PC-9 (cell line): ENCODE measurements at regions not wholly inside any gene's neighbourhood (a gene's known extent, or its start where the extent isn't known, plus 50 kb on each side); places are given as distances from the start of the nearest gene placed in this dataset.

Experiments
- CTCF ChIP-seq: fragments of 200-600 bp; sonication (generic); conservative IDR thresholded peaks from 2 replicates; pipeline ENCODE4 v1.6.1; 2017; ENCODE audit warnings: mixed run types, antibody characterized with exemption, mild to moderate bottlenecking, moderate library complexity
- EZH2 ChIP-seq: fragments of 200-600 bp; sonication (generic); IDR thresholded peaks from 2 replicates; pipeline ENCODE4 v1.8.0; 2017; ENCODE audit warnings: antibody characterized with exemption, low read depth

- TF ChIP-seq CTCF (no peak), EZH2 (no peak)
Observed at GRCh38 chr11:83364500-83365045, 78.4 kb upstream of the CCDC90B start.
